ES-I3 (cell line): ENCODE measurements at regions not wholly inside any gene's neighbourhood (a gene's known extent, or its start where the extent isn't known, plus 50 kb on each side); places are given as distances from the start of the nearest gene placed in this dataset.

Source experiments
- H3K36me3 ChIP-seq: 2 replicates; pipeline ENCODE4 v1.6.1; 2013; ENCODE audit warnings: mild to moderate bottlenecking, low read length, control low read depth, moderate library complexity; ENCODE audit not compliant: insufficient read depth
- H3K4me1 ChIP-seq: 2 replicates; pipeline ENCODE4 v1.6.1; 2013; ENCODE audit warnings: mild to moderate bottlenecking, control low read depth, low read length; ENCODE audit not compliant: insufficient read depth
- H3K9ac ChIP-seq: 2 replicates; pipeline ENCODE4 v1.6.1; 2013; ENCODE audit warnings: low read depth, mild to moderate bottlenecking, low read length, moderate library complexity
- H3K9me3 ChIP-seq: 2 replicates; pipeline ENCODE4 v1.6.1; 2013; ENCODE audit warnings: mild to moderate bottlenecking, low read length, moderate library complexity; ENCODE audit not compliant: control insufficient read depth, insufficient read depth

DNA sequence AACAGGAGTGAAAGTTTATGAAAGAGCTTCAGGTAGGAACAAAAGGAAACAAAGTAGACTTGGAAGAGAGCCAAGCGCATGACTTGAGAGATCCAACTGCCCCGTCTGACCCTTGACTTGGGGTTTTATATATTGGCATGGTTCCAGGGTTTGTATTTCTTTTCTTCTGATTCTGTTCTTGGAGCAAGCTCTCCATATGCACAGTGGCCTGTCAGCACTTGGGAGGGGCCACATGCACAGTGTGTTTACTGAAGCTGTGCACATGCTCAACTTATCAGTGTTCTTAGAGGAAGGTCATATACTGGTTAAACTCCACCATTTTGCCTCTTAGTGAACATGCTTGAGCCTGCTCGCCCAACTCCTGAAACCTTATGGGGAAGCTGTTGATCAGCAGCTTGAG lies 953.7 kb downstream of the TFAP2A start:
- H3K36me3 ChIP-seq, result no peaks in the 10 kb centered on the region
- H3K4me1 ChIP-seq, result peaks cover 2% of the 10 kb centered on the region; the same call in 1 of the 2 replicates
- 0 out of 2 replicates have a peak, but pooled peaks cover 3% of the 10 kb centered on the region for H3K9me3 ChIP-seq
- no peak overlapping the region for H3K9ac ChIP-seq

DNA sequence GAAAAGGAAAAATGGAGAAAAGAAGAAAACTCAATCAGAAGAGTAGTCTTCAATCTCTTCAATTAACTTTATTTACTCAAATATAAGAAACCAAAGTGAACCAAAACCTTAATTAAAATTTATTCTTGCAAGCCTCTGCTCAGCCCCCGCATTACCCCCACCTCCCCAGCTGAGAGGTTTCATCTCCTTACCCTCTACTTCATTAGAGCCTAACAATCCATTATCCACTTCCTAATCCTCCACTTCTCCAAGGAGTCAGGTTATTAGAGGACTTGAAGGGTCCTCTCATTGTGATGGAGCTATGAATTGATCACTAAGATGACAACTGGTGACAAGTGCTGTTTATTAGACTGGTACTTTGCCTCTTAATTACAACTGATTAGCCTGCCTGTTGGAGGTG lies 956.5 kb downstream of the TFAP2A start:
- 0 out of 2 replicates have a peak, but pooled peaks cover 3% of the 10 kb centered on the region for H3K9me3 ChIP-seq
- peaks cover 8% of the 10 kb centered on the region; the same call in 1 of the 2 replicates for H3K4me1 ChIP-seq
- no peak overlapping the region for H3K9ac ChIP-seq
- no peaks in the 10 kb centered on the region for H3K36me3 ChIP-seq

DNA sequence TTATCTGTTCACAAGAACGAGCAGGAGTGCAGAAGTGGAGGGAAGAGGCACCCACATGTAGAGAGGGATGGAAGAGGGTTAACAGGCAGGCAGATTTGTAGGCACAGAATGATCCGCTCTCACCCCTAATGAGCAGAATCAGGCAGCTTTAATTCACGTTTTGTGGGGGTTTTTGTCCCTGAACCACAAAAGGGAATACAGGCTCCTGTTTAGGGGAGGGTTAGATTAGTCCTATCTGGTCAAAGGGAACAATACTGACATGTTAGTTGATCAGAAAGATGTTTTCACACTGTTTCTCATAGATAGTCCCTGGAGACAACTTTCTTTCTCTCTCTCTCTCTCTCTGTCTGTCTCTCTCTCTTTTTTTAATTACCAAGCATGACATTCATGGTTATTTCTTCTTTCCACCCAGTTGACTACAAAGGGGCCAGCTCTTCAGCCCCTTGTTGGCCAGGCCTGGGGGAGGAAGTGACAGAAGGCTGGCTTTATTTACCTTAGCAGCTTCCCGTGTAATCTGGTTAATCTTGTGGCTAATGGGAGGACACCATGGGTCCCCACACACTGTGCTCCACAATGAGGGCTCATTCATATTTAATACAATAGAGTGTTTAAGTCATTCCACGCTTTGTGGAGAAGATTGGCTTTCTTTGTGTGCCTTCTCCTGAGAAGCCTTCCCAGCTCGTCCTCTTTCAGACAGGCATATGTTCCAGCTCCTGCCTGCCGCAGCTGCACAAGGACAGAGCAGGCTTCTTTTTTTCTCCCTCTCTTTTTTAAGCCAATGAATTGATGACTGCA lies 958.8 kb downstream of the TFAP2A start:
- Histone ChIP-seq H3K36me3 (no peaks in the 10 kb centered on the region), H3K9me3 (0 out of 2 replicates have a peak, but pooled peaks cover 1% of the 10 kb centered on the region), H3K4me1 (peaks cover 8% of the 10 kb centered on the region; the same call in 1 of the 2 replicates), H3K9ac (no peak overlapping the region)

DNA sequence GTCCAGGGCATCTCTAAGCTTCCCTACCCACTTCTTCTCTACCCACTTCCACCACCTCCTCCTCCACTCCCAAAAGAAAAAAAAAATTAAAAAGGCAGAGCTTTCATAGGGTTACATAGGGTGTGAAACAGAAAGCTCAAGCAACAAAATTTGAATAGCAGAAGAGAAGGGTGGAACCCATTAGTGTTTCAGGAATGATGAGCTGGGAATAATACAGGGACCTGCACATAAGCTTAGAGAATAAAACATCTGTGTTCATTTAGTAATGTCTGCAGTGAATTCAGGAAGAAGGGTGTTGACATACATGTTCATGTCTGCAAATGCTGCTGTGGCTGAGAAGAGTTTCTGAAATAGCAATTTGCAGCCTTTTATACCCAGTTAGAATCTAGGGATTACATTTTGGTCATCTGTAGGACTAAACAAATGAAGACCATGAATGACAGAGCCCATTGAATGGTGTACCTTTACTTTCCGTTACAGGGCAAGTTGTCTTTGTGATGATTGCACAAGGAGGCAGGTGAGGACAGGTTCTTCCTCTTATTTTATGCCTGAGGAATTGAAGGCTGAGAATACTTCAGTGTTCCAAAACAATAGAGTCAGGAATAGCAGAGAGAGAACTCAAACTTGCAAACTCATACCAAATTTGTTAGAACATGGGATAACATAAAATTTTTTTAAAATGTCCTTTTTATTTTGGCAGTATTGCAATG lies 975.1 kb downstream of the TFAP2A start:
- Histone ChIP-seq H3K36me3 (no peaks in the 10 kb centered on the region), H3K9me3 (no peaks in the 10 kb centered on the region), H3K4me1 (no peaks in the 10 kb centered on the region), H3K9ac (no peak overlapping the region)

DNA sequence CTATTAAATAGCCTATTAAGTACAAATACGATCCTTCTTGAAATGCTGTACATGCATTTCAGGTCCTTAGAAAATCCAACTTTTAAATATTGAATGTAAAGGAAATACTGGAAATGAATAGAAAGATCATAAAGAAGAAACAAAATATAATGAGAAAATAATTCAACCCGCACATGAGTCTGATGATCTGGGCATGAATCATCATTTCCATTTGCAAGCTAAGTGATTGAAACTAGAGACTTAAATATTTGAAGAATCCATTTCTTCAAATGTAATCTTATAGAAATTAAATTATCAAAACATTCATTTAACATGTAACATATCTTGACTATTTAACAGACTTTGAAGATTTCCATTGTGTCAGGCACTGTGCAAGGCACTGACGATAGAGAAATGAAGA lies 977.0 kb downstream of the TFAP2A start:
- Histone ChIP-seq H3K36me3 (no peaks in the 10 kb centered on the region), H3K9me3 (no peaks in the 10 kb centered on the region), H3K4me1 (no peaks in the 10 kb centered on the region), H3K9ac (no peak overlapping the region)

DNA sequence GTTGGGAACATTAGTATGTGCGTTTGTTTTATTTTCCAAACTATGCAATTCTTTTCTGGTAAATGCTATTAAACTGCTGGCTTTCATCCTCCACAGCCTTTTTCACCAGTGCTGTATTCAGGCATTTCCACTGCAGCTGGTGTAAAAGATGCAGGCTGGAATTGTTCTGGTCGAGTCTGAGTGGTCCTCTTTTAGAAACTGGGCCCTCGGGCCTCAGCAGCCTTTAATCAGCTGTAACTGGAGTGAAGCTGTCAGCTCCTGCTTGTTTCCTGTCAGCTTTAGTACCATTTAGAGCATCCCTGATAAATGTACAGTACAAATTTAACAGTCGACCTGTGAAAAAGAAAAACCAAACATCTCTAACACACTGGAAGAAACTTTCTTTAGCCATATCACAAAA lies 979.6 kb downstream of the TFAP2A start:
- no peak overlapping the region for H3K9ac ChIP-seq
- H3K36me3 ChIP-seq, result no peaks in the 10 kb centered on the region
- no peaks in the 10 kb centered on the region for H3K4me1 ChIP-seq
- no peaks in the 10 kb centered on the region for H3K9me3 ChIP-seq

DNA sequence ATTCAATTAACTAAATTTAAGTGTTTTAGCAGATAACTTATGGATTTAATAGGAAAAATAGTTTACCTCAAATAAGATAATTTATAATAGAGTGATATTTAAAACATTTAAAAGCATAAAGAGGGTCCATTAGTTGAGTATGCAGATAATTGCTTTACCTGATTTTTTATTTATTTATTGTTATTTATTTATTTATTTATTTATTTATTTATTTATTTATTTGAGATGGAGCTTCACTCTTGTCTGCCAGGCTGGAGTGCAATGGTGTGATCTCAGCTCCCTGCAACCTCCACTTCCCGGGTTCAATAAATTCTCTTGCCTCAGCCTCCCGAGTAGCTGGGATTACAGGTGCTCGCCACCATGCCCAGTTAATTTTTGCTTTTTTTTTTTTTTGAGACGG lies 982.9 kb downstream of the TFAP2A start:
- Histone ChIP-seq H3K4me1 (no peaks in the 10 kb centered on the region), H3K36me3 (no peaks in the 10 kb centered on the region), H3K9me3 (no peaks in the 10 kb centered on the region), H3K9ac (no peak overlapping the region)

DNA sequence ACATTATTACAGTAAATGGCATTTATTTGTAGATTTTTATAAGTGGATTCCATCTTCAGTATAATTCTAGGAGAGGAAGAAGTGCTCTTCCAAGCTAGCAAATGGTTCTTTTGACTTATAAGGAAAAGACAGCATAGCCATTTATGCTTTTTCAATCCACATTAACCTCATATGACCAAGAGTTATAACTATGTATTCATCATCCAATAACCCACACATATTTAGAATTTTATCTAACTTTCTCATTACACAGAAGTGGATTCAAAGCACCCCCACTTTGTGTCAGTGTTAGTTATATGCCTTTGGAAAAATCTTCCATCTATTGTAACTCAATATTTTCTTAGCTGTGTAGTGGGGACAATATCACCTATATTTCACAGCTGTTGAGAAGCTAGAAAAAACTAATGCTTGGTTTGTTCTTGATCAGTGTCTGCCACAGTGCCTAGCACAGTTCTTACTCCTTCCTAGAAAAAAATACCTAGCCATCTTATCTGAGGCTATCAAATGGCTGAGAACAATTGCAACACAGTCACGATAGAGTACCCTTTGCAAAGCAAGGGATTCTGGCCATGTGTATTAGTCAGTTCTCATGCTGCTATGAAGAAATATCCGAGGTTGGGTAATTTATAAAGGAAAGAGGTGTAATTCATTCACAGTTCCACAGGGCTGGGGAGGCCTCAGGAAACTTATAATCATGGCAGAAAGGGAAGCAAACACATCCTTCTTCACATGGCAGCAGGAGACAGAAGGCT lies 986.3 kb downstream of the TFAP2A start:
- Histone ChIP-seq H3K9me3 (no peaks in the 10 kb centered on the region), H3K4me1 (no peaks in the 10 kb centered on the region; the same call in 1 of the 2 replicates), H3K36me3 (no peaks in the 10 kb centered on the region), H3K9ac (no peak overlapping the region)

DNA sequence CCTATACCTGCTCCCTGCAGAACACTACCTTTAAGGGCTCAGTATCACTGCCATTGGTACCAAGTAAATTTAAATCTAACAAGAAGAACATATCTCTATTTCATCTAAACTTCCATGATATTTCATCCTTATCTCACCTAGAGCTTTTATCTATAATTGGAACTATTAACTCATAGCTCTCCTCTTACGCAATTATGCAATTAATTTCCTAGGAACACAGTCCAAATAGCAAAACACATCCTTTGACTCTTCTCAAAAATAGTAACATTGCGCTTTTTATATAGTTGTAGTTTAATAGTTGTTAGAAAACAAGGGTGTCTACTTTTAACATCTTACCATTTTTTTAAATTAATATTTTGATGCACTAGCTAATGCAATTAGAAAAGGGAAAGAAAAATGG lies 986.8 kb upstream of the SLC35B3 start:
- Histone ChIP-seq H3K36me3 (no peaks in the 10 kb centered on the region), H3K9ac (no peak overlapping the region), H3K4me1 (no peaks in the 10 kb centered on the region; the same call in 1 of the 2 replicates), H3K9me3 (no peaks in the 10 kb centered on the region)

DNA sequence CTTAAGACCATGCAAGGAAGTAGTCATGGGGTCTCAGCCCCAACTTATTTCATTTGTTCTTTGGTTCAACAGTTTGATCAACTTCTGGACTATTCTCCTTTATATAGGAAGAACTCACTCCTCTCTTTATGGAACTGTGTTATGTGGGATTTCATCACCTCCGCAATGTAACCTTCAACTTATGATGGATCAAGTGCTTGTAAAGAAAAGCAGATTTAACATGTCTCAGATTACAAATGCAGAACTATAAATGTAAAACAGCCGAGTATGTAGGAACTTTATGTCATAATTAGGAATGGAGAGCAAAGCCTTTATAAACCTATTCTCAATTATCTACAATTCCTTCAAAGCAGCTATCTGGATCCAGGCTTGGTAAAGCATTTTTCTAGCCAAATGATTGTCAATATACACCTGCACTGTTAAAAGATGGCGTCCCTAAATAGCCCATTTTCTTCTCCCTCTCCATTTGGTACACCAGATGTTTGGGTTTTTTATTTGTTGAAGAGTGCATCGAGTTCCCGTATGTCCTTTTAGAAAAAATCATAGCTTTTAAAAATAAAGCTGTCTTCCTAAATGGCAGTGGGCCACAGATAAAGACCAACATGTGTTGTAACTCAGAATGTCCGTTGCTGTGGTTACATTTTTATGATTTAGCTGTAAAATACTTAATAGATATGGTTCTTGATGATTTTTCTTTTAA lies 985.1 kb upstream of the SLC35B3 start:
- H3K36me3 ChIP-seq, result no peaks in the 10 kb centered on the region
- no peak overlapping the region for H3K9ac ChIP-seq
- no peaks in the 10 kb centered on the region; the same call in 1 of the 2 replicates for H3K4me1 ChIP-seq
- H3K9me3 ChIP-seq, result no peaks in the 10 kb centered on the region

DNA sequence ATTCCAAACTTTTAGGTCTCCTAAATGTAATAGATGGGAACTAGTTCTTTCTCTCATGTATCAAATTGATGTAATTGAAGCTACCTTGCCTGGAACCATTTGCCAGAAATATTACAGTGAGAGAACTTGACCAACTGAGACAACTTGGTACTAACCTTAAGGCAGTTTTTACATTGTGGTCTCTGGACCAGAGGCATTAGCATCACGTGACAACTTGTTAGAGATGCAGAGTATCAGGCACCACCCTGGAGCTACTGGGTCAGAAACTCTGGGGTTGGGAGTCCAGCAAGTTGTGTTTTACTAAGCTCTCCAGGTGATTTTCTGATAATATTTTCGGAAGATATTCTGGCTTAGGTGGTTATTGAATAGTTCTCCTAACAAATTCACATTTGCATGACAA lies 982.1 kb upstream of the SLC35B3 start:
- no peaks in the 10 kb centered on the region for H3K4me1 ChIP-seq
- H3K9me3 ChIP-seq, result no peaks in the 10 kb centered on the region
- H3K9ac ChIP-seq, result no peak overlapping the region
- H3K36me3 ChIP-seq, result no peaks in the 10 kb centered on the region

DNA sequence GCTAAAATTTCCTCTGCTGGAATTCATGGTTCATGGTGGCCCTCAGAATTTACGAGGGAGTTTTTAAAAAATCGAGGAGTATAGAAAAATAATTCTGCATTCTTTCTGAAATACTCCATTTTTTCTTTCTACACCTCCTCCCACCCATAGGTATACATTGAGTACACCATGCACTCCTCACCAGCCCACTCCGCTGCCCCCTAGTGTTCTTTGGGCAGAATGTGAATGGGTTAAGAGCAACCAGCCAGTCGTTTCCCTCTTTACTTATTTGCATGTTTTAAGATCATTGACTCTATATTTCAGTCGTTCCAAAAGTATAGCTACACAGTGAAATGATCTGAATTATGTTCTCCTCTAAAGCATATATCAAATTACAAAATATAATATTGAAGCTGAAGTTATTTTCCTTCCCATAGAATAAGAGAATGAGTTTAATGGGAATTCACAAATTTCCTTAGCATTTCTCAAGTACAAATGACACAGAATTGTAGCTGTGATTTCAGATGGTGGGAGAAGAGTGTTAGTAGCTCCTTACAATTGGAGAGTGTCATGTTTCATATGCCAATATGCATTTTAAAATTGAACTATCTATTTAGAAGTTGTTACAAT lies 977.7 kb upstream of the SLC35B3 start:
- H3K9me3 ChIP-seq, result no peaks in the 10 kb centered on the region; the same call in 1 of the 2 replicates
- no peak overlapping the region for H3K9ac ChIP-seq
- H3K36me3 ChIP-seq, result no peaks in the 10 kb centered on the region
- no peaks in the 10 kb centered on the region for H3K4me1 ChIP-seq

DNA sequence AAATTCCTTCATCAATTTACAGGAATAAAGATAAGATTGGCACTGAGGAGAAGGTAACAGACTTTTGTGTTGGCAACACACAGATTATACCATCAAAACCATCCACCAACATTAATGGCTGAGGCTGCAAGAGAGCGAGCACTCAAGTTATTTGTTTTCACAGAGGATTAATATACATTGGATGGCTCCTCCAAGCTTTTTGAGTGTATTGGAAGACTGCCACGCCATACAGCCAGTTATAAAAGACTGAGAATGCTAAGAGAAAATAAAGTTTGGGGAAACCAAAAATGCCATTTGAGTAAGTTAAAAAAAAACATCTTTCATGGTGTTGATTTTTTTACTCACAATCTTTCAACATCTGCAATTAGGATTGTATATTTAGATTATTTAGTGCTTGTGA lies 973.8 kb upstream of the SLC35B3 start:
- Histone ChIP-seq H3K36me3 (no peaks in the 10 kb centered on the region), H3K9ac (no peak overlapping the region), H3K4me1 (no peaks in the 10 kb centered on the region), H3K9me3 (no peaks in the 10 kb centered on the region; the same call in 1 of the 2 replicates)
